HG03103 (cell line): ENCODE measurements at regions not wholly inside any gene's neighbourhood (a gene's known extent, or its start where the extent isn't known, plus 50 kb on each side); places are given as distances from the start of the nearest gene placed in this dataset.

ENCODE experiments used
- ATAC-seq: cut with Tn5 transposase; IDR thresholded peaks from one replicate; pipeline ENCODE4 v1.9.1; 2021; ENCODE audit warnings: low read depth; ENCODE audit not compliant: unreplicated experiment

DNA sequence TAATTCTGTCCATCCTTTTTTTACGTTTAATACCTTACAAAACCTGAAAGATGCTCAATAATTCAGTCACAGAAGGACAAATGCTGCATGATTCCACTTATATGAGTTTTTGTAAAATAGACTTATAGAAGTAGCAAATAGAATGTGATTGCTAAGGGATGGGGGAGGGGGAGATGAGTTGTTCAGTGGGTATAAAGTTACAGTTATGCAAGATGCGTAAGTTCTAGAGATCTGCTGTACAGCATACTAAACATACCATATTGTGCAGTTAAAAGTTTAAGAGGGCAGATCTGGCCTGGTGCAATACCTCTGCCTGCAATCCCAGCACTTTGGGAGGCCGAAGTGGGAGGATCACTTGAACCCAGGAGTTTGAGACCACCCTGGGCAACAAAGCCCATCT, 78.8 kb downstream of the TET3 start:
- ATAC-seq: no peak

- no peak for ATAC-seq
Observed at GRCh38 chr2:74065456-74065855, 80.7 kb downstream of the TET3 start.

- ATAC-seq: no peak
Observed at GRCh38 chr2:74066491-74067203, 81.1 kb downstream of the BOLA3 start.

DNA sequence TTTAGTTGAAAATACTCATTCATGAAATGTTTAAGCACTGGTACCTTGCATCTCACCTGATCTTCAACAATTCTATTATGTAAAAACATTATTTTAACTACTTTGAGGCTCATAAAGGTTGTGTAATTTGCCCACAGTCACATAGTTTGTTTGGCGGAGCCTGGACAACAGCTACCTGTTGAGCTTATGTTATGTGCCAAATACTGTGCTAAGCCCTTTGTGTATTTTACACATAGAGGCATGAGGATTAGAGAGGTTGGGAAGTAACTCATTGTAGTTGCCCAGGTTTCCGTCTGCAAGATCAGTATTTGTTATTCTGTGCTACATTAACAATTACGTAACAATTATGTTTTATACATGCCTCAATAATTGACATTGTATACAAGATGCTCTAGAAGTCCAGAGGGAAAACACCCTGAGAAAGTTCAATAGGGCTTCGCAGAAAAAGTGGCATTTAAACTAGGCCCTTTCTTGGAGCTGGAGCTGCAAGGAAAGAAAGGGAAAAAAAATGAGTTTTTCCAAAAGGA, 80.4 kb downstream of the BOLA3 start:
- ATAC-seq: no peak

DNA sequence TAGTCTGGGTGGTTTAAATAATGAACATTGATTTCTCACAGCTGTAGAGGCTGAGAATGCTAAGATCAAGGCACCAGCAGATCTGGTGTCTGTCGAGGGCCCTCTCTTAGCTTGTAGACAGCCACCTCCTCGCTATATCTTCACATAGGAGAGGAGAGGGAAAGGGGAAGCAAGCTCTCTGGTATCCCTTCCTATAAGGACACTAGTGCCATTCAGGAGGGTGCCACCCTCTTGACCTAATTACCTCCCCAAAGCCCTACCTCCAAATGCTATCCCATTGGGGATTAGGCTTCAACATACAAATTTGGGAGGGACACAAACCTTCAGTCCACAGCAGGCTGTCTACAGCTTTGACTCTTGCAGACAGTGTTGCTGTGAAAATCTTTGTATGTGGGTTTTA, 76.7 kb downstream of the BOLA3 start:
- no peak for ATAC-seq

DNA sequence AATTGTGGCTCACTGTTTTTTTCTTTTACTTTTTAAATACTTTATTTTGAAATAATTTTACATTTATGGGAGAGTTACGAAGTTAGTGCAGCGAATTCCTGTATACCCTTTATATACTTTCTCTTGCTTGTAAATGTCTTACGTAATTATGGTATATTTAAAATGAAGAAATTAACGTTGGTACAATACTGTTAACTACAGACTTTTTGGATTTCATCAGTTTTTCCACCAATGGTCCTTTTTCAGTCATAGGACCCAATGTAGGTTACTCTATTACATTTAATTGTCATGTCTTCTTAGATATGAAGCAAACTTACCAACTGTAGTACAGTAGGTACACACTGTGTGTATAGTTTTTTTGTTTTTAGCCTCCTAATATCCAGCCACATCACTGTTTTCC, 76.3 kb downstream of the BOLA3 start:
- no peak for ATAC-seq

DNA sequence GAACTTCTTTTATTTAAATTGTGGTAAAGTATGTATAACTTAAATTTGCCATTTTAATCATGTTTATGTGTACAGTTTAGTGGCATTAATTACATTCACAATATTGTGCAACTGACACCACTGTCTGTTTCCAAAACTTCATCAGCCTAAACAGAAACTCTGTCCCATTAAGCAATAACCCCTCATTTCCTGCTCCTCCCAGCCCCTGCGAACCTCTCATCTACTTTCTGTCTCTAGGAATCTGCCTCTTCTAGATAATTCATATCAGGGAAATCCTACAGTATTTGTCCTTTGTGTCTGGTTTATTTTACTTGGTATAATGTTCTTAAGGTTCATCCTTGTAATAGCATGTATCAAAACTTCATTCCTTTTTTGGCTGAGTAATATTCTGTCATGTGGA, 75.1 kb downstream of the BOLA3 start:
- ATAC-seq: no peak

GRCh38 chr2:74074487-74074886, 73.2 kb downstream of the BOLA3 start:
- no peak for ATAC-seq

DNA sequence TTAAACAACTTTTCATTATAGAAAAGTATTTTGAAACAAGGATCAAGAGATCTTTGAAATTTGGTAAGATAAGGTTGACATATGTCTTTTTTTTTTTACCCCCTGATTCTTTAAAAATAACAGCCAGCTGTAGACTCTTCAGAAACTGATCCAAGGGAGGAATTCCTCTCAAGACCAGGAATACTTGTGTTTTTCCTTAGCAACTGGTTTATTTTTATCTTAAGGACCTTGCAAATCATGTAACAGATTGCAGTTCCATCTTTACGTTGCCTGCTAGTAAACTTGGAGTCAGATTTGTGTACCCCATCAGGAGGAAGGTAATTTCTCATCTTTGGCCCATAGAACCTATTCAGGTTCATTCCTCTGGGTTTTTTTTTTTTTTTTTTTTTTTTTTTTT, 71.6 kb downstream of the BOLA3 start:
- ATAC-seq: no peak

DNA sequence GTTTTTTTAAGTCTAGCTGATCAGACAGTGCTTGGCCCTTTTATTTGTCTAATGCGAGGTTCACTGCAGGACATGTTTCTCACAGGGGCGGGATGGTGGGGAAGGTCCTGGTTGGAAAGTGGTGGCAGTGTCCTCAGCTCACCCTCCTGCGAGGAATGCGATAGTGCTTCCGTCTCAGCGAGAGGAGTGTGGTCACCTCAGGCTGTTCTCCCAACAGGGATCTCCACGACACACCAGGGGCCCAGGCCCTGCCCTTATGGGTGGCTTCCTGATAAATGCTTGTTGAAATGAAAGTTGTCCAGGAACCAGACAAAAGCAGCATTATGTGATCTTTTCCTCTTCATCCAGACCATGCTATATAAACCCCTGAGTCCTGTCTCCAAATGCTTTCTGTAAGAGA, 70.1 kb downstream of the BOLA3 start:
- no peak for ATAC-seq

DNA sequence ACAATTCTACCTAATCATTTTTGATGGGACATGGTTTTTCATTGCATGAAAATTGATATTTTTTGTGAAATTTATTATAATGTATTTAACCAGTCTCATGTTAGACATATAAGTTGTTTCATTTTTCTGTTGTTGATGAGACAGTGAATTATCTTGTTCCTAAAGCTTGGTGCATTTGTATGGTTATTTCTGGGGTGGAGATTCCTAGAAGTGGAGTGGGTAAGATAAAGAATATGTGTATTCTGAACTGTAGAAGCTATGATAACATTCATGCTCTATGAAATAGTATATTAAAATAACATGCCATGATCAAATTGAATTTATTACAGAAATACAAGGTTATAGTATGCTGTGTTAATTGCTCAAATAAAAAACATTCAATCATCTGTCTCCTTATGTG, 69.2 kb downstream of the BOLA3 start:
- no peak for ATAC-seq

- peak; percentile 70 for ATAC-seq
Observed at GRCh38 chr2:74079522-74080341, 68.0 kb downstream of the BOLA3 start.

GRCh38 chr2:74080346-74080745, 67.4 kb downstream of the BOLA3 start:
- no peak for ATAC-seq

DNA sequence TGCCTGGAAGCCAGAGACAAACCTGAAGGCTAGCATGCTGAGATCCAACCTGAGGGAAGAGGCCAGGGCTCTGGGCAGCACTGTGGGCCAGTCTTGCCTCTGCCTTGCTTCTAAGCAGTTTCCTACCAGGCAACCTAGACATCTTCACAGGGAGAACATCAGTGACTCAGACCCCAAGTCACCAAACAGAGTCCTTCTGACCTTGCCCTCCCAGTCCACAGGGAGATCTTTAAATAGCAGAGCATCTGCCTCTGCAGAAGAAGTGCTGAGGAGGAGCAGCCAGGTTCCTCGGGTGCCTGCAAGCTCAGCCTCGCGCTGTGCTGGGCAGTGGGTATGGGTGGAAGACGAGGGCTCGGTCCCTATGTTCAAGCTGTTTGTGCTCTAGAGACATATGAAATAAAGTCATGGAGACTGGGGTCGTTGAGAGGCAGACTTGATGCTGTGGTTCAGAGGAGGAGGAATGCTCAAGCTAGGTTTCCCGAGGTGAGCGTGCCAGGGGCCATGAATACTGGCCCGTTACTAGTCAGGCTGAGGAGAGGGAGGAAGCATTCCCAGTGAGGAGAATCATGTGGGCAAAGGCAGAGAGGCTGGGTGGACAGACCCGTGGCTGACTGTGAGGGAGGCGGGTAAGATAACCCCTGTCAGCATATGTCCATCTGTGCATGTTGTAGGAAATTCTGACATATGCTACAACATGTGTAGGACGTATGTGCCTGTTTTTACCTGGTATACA, 66.5 kb downstream of the BOLA3 start:
- no peak for ATAC-seq

GRCh38 chr2:74081763-74082110, 66.0 kb downstream of the BOLA3 start:
- ATAC-seq: no peak

DNA sequence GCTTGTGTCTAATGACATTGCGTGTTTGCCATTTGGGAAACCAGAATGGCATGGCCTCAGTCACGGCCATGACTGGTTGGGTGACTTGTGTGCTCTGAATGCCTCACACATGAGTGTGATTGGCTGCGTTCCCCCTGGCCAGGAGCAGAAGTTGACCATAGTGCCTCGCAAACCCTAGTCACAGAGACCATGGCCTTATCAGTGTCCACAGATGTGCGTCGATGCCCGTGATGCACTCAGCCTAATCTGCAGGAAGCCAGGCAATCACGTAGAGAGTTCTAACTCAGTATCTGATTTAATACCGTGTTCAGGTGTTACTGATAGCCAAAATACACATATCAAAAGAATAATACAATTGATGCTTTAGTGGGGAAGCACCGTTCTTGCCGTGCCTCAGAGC, 64.0 kb downstream of the BOLA3 start:
- ATAC-seq: no peak
